HG03342 (cell line): ENCODE measurements at regions not wholly inside any gene's neighbourhood (a gene's known extent, or its start where the extent isn't known, plus 50 kb on each side); places are given as distances from the start of the nearest gene placed in this dataset.

ENCODE experiments used
- ATAC-seq: cut with Tn5 transposase; IDR thresholded peaks from one replicate; pipeline ENCODE4 v1.9.1; 2021; ENCODE audit warnings: mild to moderate bottlenecking, moderate library complexity; ENCODE audit not compliant: unreplicated experiment

DNA sequence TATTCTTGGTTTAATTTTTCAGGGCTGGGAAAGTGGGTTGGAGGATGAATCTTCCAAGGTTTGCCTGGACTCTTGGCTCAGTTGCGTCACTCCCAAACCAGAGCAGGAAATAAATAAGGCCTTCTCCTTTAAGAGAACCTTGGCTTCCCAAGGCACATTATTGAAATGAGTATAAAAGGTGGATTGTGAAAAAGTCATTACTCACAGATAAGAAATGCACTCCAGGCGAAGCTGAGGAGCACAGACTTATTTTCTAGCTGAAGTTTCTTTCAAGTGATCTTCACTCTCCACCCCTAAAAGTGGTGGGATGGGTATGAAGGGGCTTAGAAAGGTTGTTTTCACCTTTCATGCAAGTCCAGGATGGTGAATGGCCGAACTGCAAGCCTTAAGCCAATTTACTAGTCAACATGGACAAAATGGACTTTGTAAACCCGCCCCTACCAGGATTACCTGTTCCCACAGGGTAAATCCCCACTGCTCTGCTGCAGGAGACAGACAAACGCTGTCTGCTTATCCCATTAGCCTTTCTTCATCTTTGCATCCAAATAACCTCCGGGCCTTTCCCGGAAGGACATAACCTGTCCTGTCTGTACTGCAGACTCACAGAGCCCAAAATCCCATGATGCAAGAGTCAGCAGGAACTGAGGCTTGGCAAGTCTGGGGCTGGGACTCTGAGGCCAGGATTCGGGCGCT, 207.6 kb downstream of the BCL11B start:
- ATAC-seq: no peak

DNA sequence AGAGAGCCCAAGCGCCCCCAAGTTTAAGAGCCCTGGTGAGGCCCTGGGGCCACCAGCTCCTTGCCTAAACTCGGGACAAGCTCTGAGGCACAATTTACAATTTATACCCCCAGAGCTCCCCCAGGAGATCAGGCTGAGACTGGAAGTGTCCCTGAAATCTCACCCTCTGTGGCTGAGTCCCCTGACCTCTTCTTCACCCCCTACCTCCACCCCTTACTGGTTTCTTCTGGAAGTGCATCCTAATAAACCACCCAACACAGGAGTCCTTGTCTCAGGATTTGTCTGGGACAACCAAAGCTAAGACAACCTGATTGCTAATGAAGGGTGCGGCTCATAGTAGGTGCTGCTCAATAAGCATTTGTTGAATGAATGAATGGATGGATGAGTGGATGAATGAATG, 206.4 kb downstream of the BCL11B start:
- ATAC-seq: no peak

DNA sequence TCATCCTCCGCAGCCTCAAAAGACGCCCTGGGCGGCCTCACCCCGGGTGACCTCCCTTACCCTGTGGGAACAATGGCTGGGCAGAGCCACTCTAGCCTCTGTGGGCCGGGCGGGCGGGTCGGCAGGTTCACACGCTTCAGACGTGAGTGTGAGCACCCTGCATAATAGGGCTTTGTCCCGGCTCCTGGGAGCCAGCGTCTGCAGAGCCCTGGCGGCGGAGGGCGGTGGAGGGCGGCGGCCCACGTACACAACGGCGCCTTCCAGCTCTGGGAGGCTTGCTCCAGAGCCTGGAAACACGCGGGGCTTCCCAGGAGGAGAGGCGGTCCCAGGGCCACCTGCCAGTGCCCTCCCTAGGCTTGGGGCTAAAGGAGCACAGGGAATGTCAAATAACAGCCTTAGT, 205.6 kb downstream of the BCL11B start:
- no peak for ATAC-seq

DNA sequence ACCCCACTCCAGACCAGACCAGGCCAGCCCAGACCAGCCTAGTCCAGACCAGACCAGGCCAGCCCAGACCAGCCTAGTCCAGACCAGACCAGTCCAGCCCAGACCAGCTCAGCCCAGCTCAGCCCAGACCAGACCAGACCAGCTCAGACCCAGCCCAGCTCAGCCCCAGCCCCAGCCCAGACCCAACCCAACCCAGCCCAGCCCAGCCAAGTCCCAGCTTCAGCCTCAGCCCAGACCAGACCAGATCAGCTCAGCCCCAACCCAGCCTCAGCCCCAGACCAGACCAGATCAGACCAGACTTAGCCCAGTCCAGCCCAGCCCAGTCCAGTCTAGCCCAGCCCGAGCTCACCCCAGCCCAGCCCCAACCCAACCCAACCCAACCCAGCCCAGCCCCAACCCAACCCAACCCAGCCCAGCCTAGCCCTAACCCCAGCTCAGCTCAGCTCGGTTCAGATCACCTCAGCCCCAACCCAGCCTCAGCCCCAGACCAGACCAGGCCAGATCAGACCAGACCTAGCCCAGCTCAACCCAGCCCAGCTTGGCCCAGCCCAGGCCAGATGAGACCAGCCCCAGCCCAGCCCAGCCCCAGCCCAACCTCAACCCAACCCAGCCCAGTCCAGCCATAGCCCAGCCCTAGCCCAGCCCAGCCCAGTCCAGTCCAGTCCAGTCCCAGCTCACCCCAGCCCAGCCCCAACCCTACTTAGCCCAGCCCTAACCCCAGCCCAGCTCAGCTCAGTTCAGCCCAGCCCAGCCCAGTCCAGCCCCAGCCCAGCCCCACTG, 204.7 kb downstream of the BCL11B start:
- ATAC-seq: no peak

DNA sequence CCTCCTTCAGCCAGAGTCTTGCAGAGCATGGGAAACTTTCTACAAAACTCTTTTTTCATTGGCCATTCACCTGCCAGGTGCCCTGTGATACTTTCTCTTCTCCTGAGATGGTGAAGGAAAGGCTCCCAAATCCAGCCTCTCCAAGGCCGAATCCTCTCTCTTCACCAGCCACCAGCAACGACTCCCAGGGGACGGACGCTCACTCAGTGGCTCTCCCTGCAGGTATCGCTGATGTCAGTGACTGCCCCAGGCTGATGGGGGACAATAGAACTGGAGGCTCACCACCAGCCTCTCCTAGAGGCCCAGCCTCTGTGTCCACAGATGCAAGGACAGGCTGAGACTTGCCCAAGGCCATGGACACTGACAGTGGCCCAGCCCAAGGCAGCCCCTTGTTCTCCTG, 204.1 kb downstream of the BCL11B start:
- no peak for ATAC-seq

DNA sequence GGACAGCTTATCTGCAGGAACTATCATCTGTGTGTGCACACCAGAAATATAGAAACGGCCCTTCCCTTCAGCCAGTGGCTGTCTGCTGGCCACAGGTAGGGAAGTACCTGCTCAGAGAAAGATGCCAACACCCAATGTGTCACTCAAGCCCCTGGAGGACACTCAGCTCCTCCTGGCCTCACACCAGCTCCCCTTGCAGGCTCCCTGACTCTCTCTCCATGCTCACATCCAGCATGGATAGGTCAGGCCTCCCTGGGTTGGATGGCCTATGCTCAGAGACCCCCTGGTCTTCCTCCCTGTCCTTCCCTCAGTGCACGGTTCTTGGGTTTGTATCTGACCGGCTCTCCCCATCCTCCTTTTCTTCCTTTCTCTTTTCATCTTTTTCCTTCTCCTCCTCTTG, 202.1 kb downstream of the BCL11B start:
- no peak for ATAC-seq

DNA sequence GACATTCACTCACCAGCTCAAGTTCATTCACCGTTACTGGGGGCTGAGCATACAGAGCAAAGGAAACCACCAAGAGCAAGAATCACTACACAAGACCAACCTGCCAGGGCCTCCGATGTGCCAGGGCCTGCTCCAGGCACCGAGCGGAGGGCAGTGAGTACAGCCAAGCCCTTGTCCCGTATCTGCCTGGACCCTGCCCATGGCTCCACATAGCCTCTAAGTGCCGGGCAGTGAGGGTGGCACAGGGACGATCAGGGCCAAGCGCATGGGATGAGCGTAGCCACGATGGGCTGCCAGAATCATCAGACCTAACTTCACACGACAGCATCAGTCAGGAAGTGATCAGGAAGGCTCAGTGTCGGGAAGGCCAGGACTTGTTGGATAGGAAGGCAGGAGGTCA, 199.6 kb downstream of the BCL11B start:
- no peak for ATAC-seq

DNA sequence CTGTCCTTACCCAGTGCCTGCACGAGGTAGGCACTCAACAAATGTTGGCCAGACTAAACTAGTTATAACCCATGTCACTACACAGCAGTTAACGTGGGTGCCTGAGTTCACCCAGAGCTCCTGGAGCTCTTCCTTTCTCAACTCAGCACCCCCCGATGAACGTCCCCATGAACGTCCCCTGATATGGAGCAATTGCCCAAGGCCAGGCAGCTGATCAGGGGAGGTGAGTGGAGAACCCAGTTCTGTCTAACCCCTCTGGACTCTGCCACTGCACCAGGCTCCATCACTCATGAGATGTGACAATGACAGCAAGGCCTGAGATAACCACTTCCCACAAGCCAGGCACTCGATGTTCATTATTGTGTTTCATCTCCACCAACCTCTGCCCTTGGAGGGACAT, 199.0 kb downstream of the BCL11B start:
- no peak for ATAC-seq

DNA sequence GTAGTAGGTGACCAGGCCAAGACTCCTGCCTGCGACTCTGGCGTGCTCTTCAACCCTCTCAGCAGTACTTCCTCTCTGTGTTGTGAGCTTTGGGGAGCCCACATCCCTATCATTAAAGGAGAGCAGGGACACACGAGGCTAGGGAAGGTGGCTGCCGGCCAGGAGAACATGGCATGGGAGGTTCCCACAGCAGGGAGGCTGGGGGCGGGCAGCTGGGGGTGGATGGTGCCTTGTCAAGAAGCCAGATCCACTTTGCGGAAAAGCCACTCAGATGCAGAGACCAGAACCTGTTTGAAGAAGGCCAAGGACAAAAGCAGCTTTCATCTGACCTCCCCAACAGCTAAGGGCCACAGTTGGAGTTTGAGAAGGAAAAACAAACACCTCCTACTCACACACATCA, 198.6 kb downstream of the BCL11B start:
- no peak for ATAC-seq

DNA sequence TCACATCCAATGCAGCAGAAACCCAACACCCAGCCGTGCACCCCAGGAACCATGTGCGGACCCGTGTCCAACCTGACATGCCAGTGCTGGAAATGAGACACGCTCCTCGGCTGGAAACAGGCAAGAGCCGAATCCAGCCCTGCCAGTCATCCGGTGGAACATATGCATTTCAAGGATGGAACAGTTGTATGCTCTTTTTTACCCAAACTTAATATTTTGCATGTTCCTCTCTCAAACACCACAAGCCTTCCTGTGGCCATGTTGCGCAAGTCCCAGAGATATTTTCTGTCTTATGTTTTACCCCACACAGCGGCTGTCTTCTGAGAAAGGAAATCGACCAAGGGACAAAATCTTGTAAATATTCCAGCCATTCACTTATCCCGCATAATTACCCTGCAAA, 196.9 kb downstream of the BCL11B start:
- ATAC-seq: no peak

DNA sequence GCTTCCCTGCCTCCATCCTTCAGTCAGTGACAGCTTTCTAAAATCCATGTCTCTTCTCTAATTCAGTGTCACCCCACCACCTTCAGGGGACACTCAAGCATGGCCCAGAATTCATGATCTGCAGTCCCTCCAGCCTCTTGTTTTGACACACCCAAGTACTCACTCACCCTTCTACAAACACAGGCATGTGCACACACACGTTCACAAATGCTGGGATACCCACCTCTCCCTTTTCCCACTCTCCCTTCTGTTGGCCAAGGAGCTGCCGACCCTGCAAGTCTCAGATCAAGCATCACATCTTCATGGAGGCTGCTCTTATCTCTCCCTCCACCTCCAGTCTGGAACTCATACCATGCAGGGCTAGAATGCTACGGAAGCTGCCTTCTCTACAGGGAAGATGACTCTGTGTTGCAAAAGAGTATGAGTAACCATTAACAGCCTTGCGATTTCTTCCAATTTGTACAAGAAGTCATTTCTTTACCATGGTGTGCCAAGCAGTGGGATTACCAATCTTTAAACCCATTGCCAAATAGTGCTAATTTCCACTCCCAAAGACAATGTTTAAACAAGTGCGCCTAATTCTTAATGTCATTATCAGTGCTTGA, 196.1 kb downstream of the BCL11B start:
- no peak for ATAC-seq

DNA sequence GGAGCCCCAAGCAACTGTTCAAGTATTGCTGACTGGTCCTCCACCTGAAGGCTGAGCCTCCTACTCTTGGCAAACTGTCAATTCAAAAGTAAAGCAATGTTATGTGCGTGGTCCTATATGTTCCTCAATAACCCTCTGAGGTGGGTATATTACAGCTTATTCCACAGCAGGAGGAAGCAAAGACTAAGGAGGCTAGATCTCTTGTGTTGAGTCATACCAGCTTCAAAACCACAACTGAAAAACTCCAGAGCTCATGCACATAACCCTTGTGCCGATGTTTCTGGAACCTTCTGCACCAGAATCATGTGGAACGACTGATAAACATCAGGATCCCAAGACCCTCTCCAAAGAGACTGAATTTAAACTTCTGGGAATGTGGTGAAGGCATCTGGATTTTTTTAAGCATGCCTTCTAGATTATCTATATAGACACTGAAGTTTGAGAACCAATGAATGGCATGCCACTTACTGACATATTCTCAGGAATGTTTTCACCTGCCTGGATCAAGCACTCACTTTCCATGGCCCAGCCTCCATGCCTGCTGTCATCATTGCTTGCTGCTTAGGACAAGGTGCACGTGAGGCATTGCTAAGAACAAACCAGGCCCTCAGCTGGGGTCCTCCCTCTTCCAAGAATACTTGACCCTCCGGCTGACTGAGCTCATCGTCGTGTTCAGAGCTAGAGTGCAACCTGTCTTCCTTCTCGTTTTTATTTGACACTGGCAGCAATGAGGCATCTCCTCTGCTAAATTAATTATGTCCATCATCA, 194.7 kb downstream of the BCL11B start:
- no peak for ATAC-seq

DNA sequence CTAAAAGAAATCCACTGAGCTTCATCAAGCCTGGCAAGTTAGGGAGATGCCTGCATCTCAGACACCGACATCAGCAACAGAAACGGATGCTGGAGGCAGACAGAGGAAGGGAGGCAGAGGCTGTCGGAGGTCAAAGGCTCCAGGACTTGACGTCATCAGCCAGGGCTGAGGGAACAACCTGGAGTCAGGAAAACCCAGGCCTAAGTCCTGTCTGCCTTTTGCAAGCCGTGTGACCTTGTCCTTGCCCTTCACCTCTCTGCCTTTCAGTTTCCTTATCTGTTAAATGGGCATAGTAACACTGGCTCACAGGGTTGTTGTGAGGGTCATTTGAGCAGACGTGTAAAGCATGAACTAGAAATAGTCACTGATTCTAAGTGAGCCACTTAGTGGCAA, 194.2 kb downstream of the BCL11B start:
- ATAC-seq: no peak

DNA sequence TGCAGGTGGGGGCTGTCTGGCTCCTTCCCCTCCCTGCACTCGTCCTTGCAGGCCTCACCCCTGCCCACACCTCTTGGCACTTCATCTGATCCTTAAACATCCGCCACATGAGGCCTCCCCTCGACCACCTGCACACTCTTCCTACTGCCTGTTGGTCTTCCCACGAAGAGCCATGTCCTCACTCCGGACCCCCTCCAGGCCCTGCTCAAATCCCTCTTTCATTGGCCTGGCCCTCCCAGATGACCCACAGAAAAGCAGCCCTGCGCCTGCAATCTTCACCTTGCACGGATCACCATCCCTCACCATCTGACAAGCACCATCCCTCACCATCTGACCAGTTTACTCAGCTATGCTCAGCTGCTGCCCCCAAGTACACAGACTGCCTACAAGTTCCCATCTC, 193.6 kb downstream of the BCL11B start:
- no peak for ATAC-seq

DNA sequence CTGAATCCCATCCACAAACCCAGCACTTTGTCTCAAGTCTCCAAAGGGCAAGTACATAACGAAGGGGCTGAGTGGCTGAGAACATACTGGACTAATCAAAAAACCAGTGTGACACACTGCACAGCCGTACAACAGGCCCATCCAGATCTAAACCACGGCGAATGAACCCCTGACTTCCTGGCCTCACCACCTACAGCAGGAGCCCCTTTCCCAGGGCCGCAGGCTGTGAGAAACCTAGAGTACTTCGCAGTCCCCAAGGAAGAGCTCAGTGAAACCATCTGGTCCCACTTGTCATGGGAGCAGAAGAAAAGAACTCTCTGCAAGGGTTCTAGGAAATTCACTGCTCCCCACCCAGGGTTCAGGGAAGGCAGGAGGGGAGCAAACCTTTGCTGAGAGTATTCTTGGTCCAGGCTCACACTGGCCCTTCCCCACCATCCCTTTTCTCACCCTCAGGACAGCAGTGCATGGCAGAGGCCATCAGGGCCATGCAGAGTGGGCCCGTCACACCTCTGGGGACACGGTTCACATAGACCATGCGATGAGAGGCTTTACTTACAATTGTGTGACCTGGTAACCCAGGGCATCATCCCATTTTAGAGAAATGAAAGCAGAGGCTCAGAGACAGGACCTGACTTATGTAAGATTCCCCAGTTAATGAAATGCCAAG, 192.8 kb downstream of the BCL11B start:
- no peak for ATAC-seq

DNA sequence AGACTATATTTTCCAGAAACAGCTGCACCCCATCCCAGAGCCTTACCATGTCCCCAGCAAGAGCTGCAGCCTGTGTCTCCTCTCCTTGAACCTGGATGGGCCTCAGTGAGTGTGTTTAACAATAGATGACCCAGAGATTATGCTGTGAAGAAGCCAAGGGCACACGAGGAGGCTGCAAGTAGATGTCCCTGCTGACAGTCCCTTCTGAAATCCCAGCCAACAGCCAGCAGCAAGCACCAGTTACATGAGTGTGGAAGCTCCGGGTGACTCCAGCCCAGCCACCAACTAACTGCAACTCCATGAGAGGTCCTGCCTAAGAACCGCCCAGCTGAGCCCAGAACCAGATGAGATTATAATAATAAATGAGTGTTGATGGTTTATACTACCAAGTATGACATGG, 191.7 kb downstream of the BCL11B start:
- no peak for ATAC-seq

DNA sequence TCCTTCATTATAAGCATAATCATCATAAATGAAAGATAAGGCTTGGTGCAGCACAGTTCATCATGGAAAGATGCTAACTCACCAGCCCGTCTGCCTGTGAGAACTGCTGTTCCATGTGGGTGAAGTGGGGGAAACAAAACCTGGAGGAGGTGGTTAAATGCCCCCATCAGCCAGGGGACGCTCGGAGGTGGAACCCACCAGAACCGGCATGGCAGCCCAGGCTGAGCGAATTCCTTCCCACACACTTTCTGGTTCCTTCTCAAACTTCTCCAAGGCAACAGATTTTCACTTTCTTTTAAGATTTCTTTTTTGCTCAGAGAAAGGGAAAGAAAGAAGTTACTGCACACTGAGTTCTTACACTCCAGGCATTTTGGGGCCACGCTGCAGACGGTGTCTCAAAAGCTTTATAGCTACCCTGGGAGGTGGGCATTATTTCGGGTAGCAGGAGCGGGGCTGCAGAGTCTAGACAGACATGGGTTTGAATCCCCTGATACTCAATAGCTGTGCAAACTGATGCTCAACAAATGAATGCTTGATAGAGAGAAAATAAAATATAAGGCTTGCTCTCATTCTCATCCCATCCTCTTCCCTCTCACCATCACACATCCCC, 190.7 kb downstream of the BCL11B start:
- no peak for ATAC-seq

DNA sequence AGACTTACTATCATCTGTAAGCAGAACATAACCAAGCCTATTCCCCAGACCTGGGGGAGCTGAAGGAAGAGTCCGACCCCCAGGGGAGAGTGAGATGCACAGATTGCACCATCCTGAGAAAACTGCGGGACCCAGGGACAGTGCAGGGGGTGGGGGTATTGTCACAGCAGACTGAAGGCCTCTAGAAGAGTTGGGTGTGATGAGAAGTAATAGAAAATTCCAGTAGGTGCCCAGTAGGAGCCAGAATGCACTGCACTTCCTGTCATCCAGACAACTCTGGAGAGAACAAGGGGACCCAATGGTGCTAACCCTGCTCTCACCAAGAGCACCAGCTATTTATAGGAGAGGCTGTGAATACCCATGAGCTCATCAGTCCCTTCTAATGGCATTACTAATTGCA, 190.1 kb downstream of the BCL11B start:
- ATAC-seq: no peak

DNA sequence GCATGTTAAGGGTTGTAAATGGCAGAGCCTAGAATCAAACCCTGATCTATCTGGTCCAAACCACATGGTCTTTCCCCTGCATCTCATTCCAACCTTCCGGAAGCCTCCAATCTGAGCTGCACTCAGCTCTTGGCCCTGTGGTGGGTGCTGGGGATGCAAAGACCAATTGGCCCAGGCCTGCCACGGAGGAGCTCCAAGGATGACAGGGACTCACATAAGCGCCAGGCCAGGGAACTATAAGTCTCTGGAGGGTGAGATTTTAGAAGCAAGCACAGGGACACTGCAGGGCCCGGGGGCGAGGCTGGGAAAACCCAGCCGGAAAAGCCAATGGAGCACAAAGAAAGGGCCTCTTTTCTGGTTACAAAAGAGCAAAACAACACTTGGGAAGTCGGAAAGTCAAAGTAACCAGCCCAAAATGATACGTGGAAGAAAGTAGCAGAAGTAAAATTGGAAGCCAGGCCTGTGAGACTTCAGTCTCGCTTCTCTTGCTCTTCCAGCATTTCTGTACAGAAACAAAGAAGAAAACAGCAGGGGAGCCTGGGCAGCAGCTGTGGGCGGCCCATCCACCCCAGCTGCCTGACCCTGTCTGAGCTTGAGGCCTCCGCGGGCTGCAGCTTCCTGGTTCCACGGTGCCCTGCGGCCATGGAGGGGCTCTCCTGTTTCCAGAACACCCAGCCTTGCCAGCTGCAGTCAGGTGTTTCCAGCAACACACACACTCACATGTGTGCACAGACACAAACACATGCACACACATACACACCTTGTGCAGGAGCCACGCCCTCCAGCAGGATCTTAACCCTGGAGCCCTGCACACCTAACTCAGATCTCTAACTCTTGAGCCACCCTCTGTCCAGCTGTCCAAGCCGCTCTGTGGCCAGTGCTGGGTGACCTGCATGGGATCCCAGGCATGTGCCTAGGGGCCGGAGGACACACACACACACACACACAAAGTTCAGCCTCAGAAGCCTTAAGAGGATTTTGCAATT, 178.2 kb downstream of the BCL11B start:
- ATAC-seq: no peak
